HG02642 (cell line): ENCODE measurements at regions not wholly inside any gene's neighbourhood (a gene's known extent, or its start where the extent isn't known, plus 50 kb on each side); places are given as distances from the start of the nearest gene placed in this dataset.

Source experiments
- ATAC-seq: cut with Tn5 transposase; IDR thresholded peaks from one replicate; pipeline ENCODE4 v1.9.1; 2021; ENCODE audit warnings: mild to moderate bottlenecking; ENCODE audit not compliant: unreplicated experiment, poor library complexity

- ATAC-seq: no peak
Observed at GRCh38 chr19:28988066-28988465, 224.9 kb downstream of the UQCRFS1 start.

DNA sequence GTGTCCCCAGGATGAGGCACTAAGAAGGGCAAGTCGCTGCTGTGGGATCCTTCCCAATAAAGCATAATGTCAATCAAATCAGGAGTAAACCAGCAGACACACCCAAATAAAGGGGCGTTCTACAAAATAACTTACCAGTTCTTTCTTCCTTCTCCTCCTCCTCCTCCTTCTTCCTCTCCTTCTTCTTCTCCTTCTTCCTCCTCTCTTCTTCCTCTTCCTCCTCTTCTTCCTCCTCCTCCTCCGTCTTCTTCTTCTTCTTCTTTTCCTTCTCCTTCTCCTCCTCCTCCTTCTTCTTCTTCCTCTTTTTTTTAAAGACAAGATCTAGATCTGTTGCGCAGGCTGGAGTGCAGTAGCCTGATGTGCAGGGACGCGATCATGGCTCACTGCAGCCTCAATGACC, 225.8 kb downstream of the UQCRFS1 start:
- ATAC-seq: no peak

DNA sequence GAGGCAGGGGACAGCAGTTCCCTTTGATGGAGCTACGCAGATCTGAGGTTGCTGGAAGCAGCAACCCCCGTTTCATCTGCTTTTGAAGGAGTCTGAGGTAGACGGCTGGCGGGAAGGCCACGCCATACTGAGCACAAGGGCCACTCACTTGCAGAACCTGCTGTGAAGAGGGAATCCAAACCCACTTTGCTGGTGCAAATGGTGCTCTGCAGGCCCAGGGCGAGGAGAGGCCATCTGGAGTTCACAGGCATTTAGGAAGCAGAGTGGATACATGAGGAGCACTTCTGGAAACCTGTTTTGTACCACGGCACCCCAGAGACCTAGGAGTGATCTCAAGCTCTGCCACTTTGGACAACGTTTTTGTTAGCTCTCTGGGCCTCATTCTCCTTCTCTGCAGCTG, 227.8 kb downstream of the UQCRFS1 start:
- ATAC-seq: no peak

DNA sequence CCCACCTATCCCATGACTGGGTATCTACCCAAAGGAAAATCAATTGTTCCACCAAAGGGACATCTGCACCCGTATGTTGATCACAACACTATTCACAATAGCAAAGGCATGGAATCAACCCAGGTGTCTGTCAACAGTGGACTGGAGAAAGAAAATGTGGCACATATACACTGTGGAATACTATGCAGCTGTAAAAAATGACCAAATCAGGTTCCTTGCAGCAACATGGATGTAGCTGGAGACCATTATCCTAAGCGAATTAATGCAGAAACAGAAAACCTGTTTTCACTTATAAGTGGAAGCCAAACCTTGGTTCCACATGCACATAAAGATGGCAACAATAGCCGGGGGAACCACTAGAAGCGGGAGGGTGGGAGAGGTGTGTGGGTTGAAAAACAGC, 228.6 kb downstream of the UQCRFS1 start:
- ATAC-seq: no peak

GRCh38 chr19:28983430-28983829, 229.5 kb downstream of the UQCRFS1 start:
- no peak for ATAC-seq

DNA sequence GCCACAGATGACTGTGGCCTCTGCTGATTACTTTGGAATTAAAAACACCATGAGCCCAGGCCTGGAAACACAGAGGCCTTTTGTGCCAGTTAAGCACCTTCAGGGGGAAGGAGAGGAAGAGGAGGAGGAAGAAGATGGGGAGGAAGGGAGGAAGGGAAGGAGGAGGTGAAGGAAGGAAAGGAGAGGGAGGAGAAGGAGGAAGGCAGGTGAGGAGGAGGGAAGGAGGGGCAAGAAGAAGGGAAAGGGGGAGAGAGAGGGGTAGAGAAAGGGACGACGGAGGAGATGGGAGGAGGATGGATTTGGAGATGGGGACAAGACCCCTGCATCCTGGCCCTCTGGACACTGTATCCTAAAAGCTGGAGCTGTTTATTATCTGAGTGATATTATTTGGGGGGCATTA, 231.0 kb downstream of the UQCRFS1 start:
- ATAC-seq: no peak

GRCh38 chr19:28981518-28981917, 231.4 kb downstream of the UQCRFS1 start:
- no peak for ATAC-seq

DNA sequence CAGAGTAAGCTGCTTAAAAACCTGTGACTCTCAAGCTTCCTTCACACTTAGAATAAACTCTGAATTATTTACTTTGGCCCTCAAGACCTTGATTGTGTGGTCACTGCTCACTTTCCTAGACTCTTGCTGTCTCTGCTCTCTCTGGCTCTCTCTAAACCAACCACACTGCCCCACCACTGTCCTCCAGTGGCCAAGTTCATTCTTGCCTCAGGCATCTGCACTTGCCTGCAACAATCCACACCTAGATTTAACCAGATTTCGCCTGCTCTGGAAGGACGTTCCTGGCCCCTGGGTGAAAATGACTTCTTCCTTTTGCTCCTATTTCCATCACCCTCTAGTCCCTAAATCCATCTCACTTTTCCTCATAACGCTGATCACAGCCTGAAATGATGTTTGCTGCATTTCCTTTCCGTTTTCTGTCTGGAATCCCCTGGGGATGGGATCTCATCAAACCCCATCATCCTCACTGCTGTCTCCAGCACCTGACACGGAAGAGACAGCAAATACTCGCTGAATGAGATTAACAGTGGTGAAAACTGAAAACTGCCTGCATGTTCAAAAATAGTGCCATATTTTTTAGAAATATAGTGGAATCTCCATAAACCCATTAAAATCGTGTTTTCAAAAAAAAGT, 232.6 kb downstream of the UQCRFS1 start:
- no peak for ATAC-seq

DNA sequence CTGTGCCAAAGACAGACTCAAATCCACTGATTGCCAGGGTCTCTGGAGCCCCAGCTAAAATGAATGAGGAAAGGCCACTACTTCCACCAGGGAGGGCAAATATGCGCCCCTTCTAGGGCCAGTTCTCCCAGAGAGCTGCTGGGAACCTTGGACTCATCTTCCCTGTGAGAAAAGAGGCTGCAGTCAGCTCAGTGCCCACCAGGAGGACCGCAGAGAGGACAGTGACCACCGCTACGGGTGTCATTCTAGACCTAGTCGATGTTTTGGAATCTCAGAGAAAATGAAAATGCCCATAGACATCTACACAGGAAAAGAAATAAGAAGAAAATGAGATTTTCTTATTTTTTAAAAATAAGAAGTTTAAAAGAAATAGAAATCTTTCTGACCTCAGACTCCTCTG, 235.1 kb downstream of the UQCRFS1 start:
- no peak for ATAC-seq

GRCh38 chr19:28972058-28972852, 240.7 kb downstream of the UQCRFS1 start:
- no peak for ATAC-seq

DNA sequence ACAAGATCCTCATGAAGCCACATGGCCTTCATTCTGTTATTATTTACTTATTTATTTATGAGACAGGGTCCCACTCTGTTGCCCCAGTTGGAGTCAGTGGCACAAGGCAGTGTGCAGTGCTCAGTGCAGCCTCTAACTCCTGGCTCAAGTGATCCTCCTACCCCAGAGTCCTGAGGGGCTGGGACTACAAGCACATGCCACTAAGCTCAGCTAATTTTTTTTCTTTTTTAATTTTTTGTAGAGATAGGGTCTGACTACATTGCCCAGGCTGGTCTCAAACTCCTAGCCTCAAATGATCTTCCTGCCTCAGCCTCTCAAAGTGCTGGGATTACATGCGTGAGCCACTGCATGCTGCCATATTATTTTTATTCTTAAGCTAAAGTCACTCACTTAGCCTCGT, 241.4 kb downstream of the UQCRFS1 start:
- no peak for ATAC-seq

DNA sequence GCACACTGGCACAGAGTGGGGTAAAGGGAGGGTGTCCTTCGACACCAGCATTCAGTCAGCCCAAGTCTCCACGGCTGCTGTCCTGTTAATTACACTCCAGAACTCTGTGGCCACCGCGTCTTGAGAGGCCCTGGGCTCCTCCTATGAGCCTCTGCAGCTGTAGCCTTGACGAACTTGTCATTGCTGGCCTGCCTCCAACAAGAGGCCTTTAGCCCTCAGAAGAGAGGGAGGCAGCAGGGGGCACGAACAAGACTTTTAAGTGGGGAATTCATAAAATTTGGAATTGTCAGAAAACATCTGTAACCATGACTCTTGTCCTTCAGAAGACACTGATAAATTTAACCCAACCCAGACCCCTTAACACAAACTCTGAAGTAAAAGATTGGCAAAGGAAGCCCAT, 241.9 kb downstream of the UQCRFS1 start:
- ATAC-seq: no peak

- ATAC-seq: no peak
Observed at GRCh38 chr19:28968721-28969120, 244.2 kb downstream of the UQCRFS1 start.

DNA sequence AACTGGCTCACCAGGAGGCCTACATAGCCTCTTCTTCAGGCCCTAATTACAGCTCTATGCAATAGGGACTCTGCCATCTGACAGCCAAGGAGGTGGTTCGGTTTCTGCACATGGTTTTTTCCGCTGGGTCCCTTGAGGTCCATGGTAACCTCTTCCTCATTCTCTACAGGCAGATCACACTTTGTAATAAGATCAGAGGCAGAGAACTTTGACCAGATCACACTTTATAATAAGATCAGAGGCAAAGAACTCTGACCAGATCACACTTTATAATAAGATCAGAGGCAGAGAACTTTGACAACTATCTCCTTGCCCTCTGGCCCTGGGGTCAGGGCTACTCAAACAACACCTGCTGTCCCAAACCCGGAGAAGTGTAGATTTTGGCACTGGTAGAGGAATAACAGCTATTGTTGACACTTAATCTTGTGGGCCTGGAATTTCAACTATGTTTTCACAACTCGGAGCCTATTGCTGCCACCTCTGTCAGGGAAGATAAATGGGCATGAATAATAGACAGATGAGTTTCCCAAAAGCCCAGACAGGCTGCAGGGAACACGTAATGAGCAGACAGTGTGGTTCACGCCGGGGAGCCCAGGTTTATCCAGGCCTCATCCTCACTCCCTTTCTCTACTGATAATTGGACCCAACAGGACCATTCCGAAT, 246.1 kb downstream of the UQCRFS1 start:
- no peak for ATAC-seq

DNA sequence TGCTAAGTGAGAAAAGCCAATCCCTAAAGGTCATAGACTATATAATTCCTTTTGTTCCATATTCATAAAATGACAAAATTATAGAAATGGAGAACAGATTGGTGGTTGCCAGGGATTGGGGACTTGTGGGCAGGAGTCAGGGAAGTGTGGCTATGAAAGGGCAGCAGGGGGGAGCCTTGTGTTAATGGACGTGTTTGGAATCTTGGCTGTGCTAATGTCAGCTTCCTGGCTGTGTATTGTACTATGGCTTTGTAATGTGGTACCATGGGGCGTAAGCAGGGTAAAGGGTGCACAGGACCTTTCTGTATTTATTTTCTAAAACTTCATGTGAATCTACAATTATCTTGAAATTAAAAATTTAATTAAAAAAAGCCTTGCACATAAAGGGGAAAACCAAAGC, 248.5 kb downstream of the UQCRFS1 start:
- no peak for ATAC-seq

DNA sequence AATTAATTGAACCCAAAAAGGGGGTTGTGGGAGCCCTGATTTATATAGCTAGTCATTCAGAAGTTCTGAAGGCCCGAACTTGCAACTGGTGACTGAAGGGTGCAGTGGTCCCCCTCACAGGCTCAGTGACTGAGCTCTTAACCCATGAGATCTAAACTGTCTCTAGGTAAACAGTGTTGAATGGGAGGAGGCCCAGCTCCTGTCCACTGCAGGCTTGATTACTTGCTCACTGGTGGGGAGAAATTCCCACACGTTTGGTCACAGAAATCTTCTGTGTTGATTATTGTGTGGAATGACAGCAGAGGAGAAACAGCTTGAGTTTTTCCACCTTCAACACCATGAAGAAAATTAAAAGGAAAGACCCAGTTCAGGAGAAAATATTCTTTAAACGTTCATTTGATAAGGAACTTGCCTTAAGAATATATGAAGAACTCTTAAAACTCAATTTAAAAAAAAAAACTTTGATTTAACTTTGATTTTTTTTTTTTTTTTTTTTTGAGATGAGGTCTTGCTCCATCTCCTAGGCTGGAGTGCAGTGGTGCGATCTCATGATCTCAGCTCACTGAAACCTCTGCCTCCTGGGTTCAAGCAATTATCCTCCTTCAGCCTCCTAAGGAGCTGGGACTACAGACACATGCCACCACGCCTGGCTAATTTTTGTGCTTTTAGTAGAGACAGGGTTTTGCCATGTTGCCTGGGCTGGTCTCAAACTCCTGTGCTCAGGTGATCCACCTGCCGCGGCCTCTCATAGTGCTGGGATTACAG, 249.3 kb downstream of the UQCRFS1 start:
- no peak for ATAC-seq

DNA sequence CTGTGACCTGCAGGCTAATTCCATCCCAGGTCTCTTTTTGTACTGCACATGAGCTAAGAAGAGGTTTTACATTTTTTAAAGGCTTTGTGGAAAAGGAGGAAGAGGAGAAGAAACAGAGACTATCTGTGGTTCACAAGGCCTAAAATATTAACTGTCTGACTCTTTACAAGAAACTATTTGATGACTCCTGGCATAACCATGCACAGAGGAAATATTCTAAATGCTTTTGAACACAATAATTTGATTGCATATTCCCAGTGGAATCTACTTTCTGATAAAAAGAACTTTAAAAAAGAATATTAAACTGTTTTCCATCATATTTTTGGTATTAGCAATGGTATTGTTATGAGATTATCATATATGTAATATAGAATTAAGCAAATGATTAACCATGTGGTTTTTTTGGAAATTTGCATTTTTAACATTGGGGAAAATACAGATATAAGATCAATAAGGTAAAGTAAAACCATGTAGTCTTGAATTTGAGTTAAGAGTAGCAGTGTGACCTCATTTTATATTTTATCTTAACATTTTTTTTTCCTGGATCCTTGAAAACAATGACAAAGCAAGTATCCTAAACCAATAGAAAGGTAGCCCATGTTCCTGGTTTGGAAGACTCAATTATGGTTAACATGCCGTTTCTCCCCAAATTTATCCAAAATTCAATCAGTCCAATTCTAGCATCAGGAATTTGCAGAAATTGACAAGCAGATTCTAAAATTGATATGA, 251.0 kb downstream of the UQCRFS1 start:
- ATAC-seq: no peak

DNA sequence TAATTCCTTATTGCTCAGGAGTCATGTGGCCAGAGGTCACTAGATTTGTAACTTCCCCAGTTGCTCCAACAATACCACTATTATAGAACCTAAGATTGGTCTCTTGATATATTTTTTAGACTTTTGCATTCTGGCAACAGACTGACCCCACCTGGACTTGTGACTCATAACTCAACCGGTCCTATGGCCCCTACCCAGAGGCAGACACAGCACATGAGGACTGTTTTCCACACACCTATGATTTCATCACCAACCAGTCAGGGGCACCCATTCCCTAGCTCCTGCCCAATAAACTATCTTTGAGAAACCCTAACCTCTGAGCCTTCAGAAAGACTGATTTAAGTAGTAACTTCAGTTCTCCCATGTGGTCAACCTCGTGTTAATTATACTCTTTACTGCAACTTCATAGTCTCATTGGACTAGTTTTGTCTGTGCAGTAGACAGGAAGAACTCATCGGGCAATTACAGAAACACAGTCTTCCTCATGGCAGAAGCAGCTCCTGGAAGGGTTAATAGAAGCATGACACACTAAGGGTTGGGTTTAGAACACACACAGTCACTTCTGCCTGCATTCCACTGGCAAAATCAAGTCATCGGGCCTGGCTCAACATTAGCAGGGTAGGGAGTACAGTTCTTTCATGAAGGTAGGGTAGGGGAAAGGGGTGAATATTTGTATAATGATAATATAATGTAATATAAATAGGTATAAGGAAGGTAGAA, 251.8 kb downstream of the UQCRFS1 start:
- ATAC-seq: no peak

DNA sequence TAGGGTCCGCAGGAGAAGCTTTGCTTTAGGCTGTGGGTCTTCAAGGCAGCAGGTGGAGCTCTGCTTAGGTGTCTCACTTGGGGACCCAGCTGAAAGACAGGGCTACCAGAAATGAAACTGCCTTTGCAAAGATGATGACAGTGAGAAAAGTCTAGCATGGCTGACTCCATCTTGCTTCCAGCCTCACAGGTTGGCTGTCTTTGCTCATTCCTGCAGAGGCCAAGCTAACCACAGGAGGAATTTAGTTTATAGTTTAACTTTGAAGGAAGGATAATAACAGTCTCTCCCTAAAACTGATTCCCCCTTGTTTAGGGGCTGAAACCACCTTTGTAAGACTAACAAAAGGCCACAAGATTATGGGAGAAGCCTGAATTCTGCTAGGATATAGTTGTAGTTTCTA, 252.4 kb downstream of the UQCRFS1 start:
- ATAC-seq: no peak

- ATAC-seq: no peak
Observed at GRCh38 chr19:28956961-28957360, 256.0 kb downstream of the UQCRFS1 start.
